PC-3 (cell line): ENCODE measurements at regions not wholly inside any gene's neighbourhood (a gene's known extent, or its start where the extent isn't known, plus 50 kb on each side); places are given as distances from the start of the nearest gene placed in this dataset.

Experiments
- EZH2phosphoT487 ChIP-seq: fragments of 300-600 bp; sonication (generic); IDR thresholded peaks from 2 replicates; pipeline ENCODE4 v1.6.1; 2018; ENCODE audit warnings: mild to moderate bottlenecking, antibody characterized with exemption, low read length, borderline replicate concordance
- TF ChIP-seq, protein P1 (sequence below): fragments of 300-600 bp; sonication (generic); conservative IDR thresholded peaks from 2 replicates; pipeline ENCODE4 v1.5.1; 2017; ENCODE audit warnings: antibody characterized with exemption, low read depth, mild to moderate bottlenecking, low read length

DNA sequence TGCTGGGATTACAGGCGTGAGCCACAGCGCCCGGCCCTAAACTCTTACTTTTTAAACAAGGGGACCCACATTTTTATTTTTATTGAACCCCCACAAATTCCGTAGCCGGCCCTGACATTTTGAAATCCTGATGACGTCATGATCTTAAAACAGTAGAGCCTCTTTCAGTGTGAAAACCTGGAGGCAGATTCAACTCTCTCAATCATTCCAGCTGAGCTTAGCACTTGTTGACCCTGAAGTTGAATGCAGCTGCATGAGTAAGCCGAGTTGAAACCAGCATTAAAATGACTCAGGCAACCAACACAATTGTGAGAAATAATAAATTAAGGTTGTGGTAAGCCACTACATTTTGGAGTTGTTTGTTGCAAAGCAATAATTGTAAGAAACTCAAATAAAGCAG, 93.9 kb upstream of the ADGRL4 start:
- TF ChIP-seq, protein P1, sequence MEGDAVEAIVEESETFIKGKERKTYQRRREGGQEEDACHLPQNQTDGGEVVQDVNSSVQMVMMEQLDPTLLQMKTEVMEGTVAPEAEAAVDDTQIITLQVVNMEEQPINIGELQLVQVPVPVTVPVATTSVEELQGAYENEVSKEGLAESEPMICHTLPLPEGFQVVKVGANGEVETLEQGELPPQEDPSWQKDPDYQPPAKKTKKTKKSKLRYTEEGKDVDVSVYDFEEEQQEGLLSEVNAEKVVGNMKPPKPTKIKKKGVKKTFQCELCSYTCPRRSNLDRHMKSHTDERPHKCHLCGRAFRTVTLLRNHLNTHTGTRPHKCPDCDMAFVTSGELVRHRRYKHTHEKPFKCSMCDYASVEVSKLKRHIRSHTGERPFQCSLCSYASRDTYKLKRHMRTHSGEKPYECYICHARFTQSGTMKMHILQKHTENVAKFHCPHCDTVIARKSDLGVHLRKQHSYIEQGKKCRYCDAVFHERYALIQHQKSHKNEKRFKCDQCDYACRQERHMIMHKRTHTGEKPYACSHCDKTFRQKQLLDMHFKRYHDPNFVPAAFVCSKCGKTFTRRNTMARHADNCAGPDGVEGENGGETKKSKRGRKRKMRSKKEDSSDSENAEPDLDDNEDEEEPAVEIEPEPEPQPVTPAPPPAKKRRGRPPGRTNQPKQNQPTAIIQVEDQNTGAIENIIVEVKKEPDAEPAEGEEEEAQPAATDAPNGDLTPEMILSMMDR, result no peak
- no peak for TF ChIP-seq EZH2phosphoT487
